ENCODE measurements at regions not wholly inside any gene's neighbourhood (a gene's known extent, or its start where the extent isn't known, plus 50 kb on each side); places are given as distances from the start of the nearest gene placed in this dataset.

GRCh38 chr13:105262579-105262978 lies 1272.9 kb downstream of the EFNB2 start:
- TF ChIP-seq CTCF (IDR thresholded peaks at IDR 0.05; ENCODE audit: insufficient read depth, low read length, poor library complexity, severe bottlenecking): no peak
- no peak for DNase-seq (ENCODE audit: extremely low read depth, insufficient read length)
- Histone ChIP-seq H3K36me3 (ENCODE audit: control insufficient read depth, insufficient read depth, low read length) (no peaks in the 10 kb centered on the region), H3K4me3 (replicated peaks; ENCODE audit: low read depth, low read length) (no peak overlapping the region), H3K27me3 (replicated peaks; ENCODE audit: control insufficient read depth, insufficient read depth, low read length) (no peaks in the 10 kb centered on the region)

GRCh38 chr13:105259426-105259825 lies 1276.0 kb downstream of the EFNB2 start:
- no peak for TF ChIP-seq CTCF (IDR thresholded peaks at IDR 0.05; ENCODE audit: insufficient read depth, low read length, poor library complexity, severe bottlenecking)
- Histone ChIP-seq H3K36me3 (ENCODE audit: control insufficient read depth, insufficient read depth, low read length) (no peaks in the 10 kb centered on the region), H3K27me3 (replicated peaks; ENCODE audit: control insufficient read depth, insufficient read depth, low read length) (no peaks in the 10 kb centered on the region), H3K4me3 (replicated peaks; ENCODE audit: low read depth, low read length) (no peak overlapping the region)
- DNase-seq (ENCODE audit: extremely low read depth, insufficient read length): no peak

GRCh38 chr13:105255472-105255871 lies 1280.0 kb downstream of the EFNB2 start:
- Histone ChIP-seq H3K27me3 (replicated peaks; ENCODE audit: control insufficient read depth, insufficient read depth, low read length) (no peaks in the 10 kb centered on the region), H3K36me3 (ENCODE audit: control insufficient read depth, insufficient read depth, low read length) (no peaks in the 10 kb centered on the region), H3K4me3 (replicated peaks; ENCODE audit: low read depth, low read length) (no peak overlapping the region)
- no peak for TF ChIP-seq CTCF (IDR thresholded peaks at IDR 0.05; ENCODE audit: insufficient read depth, low read length, poor library complexity, severe bottlenecking)
- no peak for DNase-seq (ENCODE audit: extremely low read depth, insufficient read length)

- no peaks in the 10 kb centered on the region for H3K27me3 ChIP-seq (replicated peaks; ENCODE audit: control insufficient read depth, insufficient read depth, low read length)
- no peak for TF ChIP-seq CTCF (IDR thresholded peaks at IDR 0.05; ENCODE audit: insufficient read depth, low read length, poor library complexity, severe bottlenecking)
- H3K36me3 ChIP-seq (ENCODE audit: control insufficient read depth, insufficient read depth, low read length): no peaks in the 10 kb centered on the region
- no peak for DNase-seq (ENCODE audit: extremely low read depth, insufficient read length)
- H3K4me3 ChIP-seq (replicated peaks; ENCODE audit: low read depth, low read length): no peak overlapping the region
These were observed 1284.2 kb downstream of the EFNB2 start for GRCh38 chr13:105251293-105251692.

- H3K4me3 ChIP-seq (replicated peaks; ENCODE audit: low read depth, low read length): no peak overlapping the region
- TF ChIP-seq CTCF (IDR thresholded peaks at IDR 0.05; ENCODE audit: insufficient read depth, low read length, poor library complexity, severe bottlenecking): no peak
- H3K27me3 ChIP-seq (replicated peaks; ENCODE audit: control insufficient read depth, insufficient read depth, low read length): no peaks in the 10 kb centered on the region
- H3K36me3 ChIP-seq (ENCODE audit: control insufficient read depth, insufficient read depth, low read length): no peaks in the 10 kb centered on the region
- no peak for DNase-seq (ENCODE audit: extremely low read depth, insufficient read length)
These were observed 1287.6 kb downstream of the EFNB2 start for GRCh38 chr13:105247830-105248229.

- DNase-seq (ENCODE audit: extremely low read depth, insufficient read length): no peak
- no peaks in the 10 kb centered on the region for H3K36me3 ChIP-seq (ENCODE audit: control insufficient read depth, insufficient read depth, low read length)
- H3K27me3 ChIP-seq (replicated peaks; ENCODE audit: control insufficient read depth, insufficient read depth, low read length): no peaks in the 10 kb centered on the region
- TF ChIP-seq CTCF (IDR thresholded peaks at IDR 0.05; ENCODE audit: insufficient read depth, low read length, poor library complexity, severe bottlenecking): no peak
- H3K4me3 ChIP-seq (replicated peaks; ENCODE audit: low read depth, low read length): no peak overlapping the region
These were observed 1295.1 kb downstream of the EFNB2 start for GRCh38 chr13:105240371-105240770.
